Liver (tissue), 8 donors: ENCODE measurements at regions not wholly inside any gene's neighbourhood (a gene's known extent, or its start where the extent isn't known, plus 50 kb on each side); places are given as distances from the start of the nearest gene placed in this dataset.

Experiments used
- DNase-seq: peaks from one replicate; pipeline ENCODE4 v3.0.0-alpha.2; 2017; ENCODE audit warnings: low spot score
- H3K27ac ChIP-seq, 2 donors: one replicate each; pipeline ENCODE4 v1.7.0; 2013; ENCODE audit warnings: inconsistent platforms in 2 of 2, low read length in 2 of 2, control low read depth in 1 of 2, low read depth in 1 of 2, mild to moderate bottlenecking in 1 of 2
- H3K27me3 ChIP-seq, 4 donors: one replicate each; pipeline versions ENCODE4 v1.6.1 to v1.7.0; 2013; ENCODE audit warnings: low read length in 3 of 4, inconsistent platforms in 1 of 4, mild to moderate bottlenecking in 1 of 4, moderate library complexity in 1 of 4; ENCODE audit not compliant: control insufficient read depth in 4 of 4, insufficient read depth in 4 of 4
- H3K36me3 ChIP-seq, 4 donors: one replicate each; pipeline versions ENCODE4 v1.6.1 to v1.7.0; 2013; ENCODE audit warnings: low read length in 3 of 4, mild to moderate bottlenecking in 3 of 4, low read depth in 1 of 4, moderate library complexity in 1 of 4; ENCODE audit not compliant: control insufficient read depth in 4 of 4, insufficient read depth in 3 of 4
- H3K4me1 ChIP-seq, 4 donors: one replicate each; pipeline versions ENCODE4 v1.6.1 to v1.7.0; 2013; ENCODE audit warnings: low read length in 3 of 4, mild to moderate bottlenecking in 3 of 4, moderate library complexity in 1 of 4; ENCODE audit not compliant: control insufficient read depth in 4 of 4, insufficient read depth in 4 of 4
- H3K4me3 ChIP-seq, 3 donors: one replicate each; pipeline versions ENCODE4 v1.6.1 to v1.7.0; 2013; ENCODE audit warnings: low read length in 3 of 3, control low read depth in 1 of 3, low read depth in 1 of 3, mild to moderate bottlenecking in 1 of 3
- H3K9ac ChIP-seq, 2 donors: one replicate each; pipeline ENCODE4 v1.7.0; 2013; ENCODE audit warnings: low read length in 2 of 2, mild to moderate bottlenecking in 2 of 2, moderate library complexity in 2 of 2, control low read depth in 1 of 2, low read depth in 1 of 2
- H3K9me3 ChIP-seq, 4 donors: one replicate each; pipeline versions ENCODE4 v1.6.1 to v1.7.0; 2013; ENCODE audit warnings: low read length in 3 of 4; ENCODE audit not compliant: control insufficient read depth in 4 of 4
- EGR1 ChIP-seq, 2 donors: IDR thresholded peaks; 2 replicates each; pipeline ENCODE4 v1.6.1; 2016 to 2018; ENCODE audit warnings: antibody characterized with exemption in 2 of 2, low read depth in 2 of 2
- FOXA1 ChIP-seq: IDR thresholded peaks from 2 replicates; pipeline ENCODE4 v1.6.1; 2016; ENCODE audit warnings: antibody characterized with exemption
- FOXA2 ChIP-seq: IDR thresholded peaks from 2 replicates; pipeline ENCODE4 v1.6.1; 2016; ENCODE audit warnings: antibody characterized with exemption
- GABPA ChIP-seq, 2 donors: IDR thresholded peaks in 1 of 2; conservative IDR thresholded peaks in 1 of 2; 2 replicates each; pipeline ENCODE4 v1.6.1; 2016; ENCODE audit warnings: antibody characterized with exemption in 2 of 2, mild to moderate bottlenecking in 1 of 2, moderate library complexity in 1 of 2
- HNF4A ChIP-seq, 2 donors: conservative IDR thresholded peaks; 2 replicates each; pipeline ENCODE4 v1.6.1; 2016; ENCODE audit warnings: antibody characterized with exemption in 2 of 2, mild to moderate bottlenecking in 2 of 2
- HNF4G ChIP-seq: IDR thresholded peaks from 2 replicates; pipeline ENCODE4 v1.6.1; 2016; ENCODE audit warnings: antibody characterized with exemption
- JUND ChIP-seq, 2 donors: IDR thresholded peaks; 2 replicates each; pipeline ENCODE4 v1.6.1; 2016; ENCODE audit warnings: antibody characterized with exemption in 2 of 2
- NR2F2 ChIP-seq: IDR thresholded peaks from 2 replicates; pipeline ENCODE4 v1.6.1; 2016; ENCODE audit warnings: antibody characterized with exemption
- RAD21 ChIP-seq, 2 donors: IDR thresholded peaks; 2 replicates each; pipeline ENCODE4 v1.6.1; 2016; ENCODE audit warnings: antibody characterized with exemption in 2 of 2, mild to moderate bottlenecking in 2 of 2
- RXRA ChIP-seq, 2 donors: IDR thresholded peaks; 2 replicates each; pipeline ENCODE4 v1.6.1; 2017 to 2018; ENCODE audit warnings: antibody characterized with exemption in 2 of 2, mild to moderate bottlenecking in 1 of 2
- SP1 ChIP-seq: IDR thresholded peaks from 2 replicates; pipeline ENCODE4 v1.6.1; 2018; ENCODE audit warnings: antibody characterized with exemption, mild to moderate bottlenecking
- TAF1 ChIP-seq: conservative IDR thresholded peaks from 2 replicates; pipeline ENCODE4 v1.6.1; 2016; ENCODE audit warnings: antibody characterized with exemption, mild to moderate bottlenecking
- YY1 ChIP-seq: IDR thresholded peaks from 2 replicates; pipeline ENCODE4 v1.6.1; 2016; ENCODE audit warnings: antibody characterized with exemption, mild to moderate bottlenecking
- WGBS: extraction: QIAGEN DNeasy Blood & Tissue Kit; methylation state at CpG from one replicate; pipeline ENCODE4 v1.1.7; 2013; 5-methylcytosine and 5-hydroxymethylcytosine counted together
- TF ChIP-seq, protein P1 (sequence below): IDR thresholded peaks from 2 replicates; pipeline ENCODE4 v1.6.1; 2016; ENCODE audit warnings: antibody characterized with exemption, mild to moderate bottlenecking
- TF ChIP-seq, protein P2 (sequence below): fragments of 150-350 bp; IDR thresholded peaks from 2 replicates; pipeline ENCODE4 v1.5.1; 2017; ENCODE audit warnings: improper control_type of control experiment, low read depth, low read length; ENCODE audit not compliant: missing input control
- TF ChIP-seq, protein P3 (sequence below): IDR thresholded peaks from 2 replicates; pipeline ENCODE4 v1.6.1; 2016; ENCODE audit warnings: antibody characterized with exemption
- TF ChIP-seq, protein P4 (sequence below): IDR thresholded peaks from 2 replicates; pipeline ENCODE4 v1.6.1; 2016; ENCODE audit warnings: antibody characterized with exemption
- TF ChIP-seq, protein P5 (sequence below): IDR thresholded peaks from 2 replicates; pipeline ENCODE4 v1.6.1; 2016; ENCODE audit warnings: antibody characterized with exemption
- donor health status: healthy.
- donor health status: healthy.
- donor health status: healthy.
- donor health status: healthy.
- donor health status: healthy.

DNA sequence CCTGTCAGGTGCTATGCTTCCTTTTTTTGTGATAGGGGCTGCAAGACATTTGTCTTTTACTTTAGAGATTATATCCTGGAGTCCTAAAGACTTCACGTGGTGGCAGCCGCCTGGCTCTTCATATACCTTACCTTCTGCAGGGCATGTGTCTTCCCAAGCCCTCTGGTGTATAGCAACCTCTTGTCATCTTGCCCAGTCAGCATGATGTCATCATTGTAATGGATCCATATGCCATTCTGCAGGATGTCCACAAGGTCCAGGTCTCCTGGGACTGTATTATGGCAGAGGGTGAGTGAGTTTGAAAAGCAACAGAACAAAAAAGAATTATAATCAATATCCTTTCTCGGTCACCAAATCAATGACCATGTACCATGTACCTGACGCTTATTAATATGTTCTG lies 82.2 kb upstream of the SCOC start:
- Histone ChIP-seq H3K4me1 (no peaks in the 10 kb centered on the region), H3K36me3 (no peaks in the 10 kb centered on the region), H3K9ac (no peak overlapping the region), H3K27me3 (no peaks in the 10 kb centered on the region), H3K4me3 (no peak overlapping the region), H3K27ac (no peak overlapping the region), H3K9me3 (no peaks in the 10 kb centered on the region)
- no peak for TF ChIP-seq RAD21 (IDR thresholded peaks at IDR 0.05)
- TF ChIP-seq EGR1 (IDR thresholded peaks at IDR 0.05; ENCODE audit: low read depth in 2 of 2): no peak
- TF ChIP-seq, protein P1, sequence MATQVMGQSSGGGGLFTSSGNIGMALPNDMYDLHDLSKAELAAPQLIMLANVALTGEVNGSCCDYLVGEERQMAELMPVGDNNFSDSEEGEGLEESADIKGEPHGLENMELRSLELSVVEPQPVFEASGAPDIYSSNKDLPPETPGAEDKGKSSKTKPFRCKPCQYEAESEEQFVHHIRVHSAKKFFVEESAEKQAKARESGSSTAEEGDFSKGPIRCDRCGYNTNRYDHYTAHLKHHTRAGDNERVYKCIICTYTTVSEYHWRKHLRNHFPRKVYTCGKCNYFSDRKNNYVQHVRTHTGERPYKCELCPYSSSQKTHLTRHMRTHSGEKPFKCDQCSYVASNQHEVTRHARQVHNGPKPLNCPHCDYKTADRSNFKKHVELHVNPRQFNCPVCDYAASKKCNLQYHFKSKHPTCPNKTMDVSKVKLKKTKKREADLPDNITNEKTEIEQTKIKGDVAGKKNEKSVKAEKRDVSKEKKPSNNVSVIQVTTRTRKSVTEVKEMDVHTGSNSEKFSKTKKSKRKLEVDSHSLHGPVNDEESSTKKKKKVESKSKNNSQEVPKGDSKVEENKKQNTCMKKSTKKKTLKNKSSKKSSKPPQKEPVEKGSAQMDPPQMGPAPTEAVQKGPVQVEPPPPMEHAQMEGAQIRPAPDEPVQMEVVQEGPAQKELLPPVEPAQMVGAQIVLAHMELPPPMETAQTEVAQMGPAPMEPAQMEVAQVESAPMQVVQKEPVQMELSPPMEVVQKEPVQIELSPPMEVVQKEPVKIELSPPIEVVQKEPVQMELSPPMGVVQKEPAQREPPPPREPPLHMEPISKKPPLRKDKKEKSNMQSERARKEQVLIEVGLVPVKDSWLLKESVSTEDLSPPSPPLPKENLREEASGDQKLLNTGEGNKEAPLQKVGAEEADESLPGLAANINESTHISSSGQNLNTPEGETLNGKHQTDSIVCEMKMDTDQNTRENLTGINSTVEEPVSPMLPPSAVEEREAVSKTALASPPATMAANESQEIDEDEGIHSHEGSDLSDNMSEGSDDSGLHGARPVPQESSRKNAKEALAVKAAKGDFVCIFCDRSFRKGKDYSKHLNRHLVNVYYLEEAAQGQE: no peak
- TF ChIP-seq, protein P2, sequence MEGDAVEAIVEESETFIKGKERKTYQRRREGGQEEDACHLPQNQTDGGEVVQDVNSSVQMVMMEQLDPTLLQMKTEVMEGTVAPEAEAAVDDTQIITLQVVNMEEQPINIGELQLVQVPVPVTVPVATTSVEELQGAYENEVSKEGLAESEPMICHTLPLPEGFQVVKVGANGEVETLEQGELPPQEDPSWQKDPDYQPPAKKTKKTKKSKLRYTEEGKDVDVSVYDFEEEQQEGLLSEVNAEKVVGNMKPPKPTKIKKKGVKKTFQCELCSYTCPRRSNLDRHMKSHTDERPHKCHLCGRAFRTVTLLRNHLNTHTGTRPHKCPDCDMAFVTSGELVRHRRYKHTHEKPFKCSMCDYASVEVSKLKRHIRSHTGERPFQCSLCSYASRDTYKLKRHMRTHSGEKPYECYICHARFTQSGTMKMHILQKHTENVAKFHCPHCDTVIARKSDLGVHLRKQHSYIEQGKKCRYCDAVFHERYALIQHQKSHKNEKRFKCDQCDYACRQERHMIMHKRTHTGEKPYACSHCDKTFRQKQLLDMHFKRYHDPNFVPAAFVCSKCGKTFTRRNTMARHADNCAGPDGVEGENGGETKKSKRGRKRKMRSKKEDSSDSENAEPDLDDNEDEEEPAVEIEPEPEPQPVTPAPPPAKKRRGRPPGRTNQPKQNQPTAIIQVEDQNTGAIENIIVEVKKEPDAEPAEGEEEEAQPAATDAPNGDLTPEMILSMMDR: no peak
- TF ChIP-seq, protein P3, sequence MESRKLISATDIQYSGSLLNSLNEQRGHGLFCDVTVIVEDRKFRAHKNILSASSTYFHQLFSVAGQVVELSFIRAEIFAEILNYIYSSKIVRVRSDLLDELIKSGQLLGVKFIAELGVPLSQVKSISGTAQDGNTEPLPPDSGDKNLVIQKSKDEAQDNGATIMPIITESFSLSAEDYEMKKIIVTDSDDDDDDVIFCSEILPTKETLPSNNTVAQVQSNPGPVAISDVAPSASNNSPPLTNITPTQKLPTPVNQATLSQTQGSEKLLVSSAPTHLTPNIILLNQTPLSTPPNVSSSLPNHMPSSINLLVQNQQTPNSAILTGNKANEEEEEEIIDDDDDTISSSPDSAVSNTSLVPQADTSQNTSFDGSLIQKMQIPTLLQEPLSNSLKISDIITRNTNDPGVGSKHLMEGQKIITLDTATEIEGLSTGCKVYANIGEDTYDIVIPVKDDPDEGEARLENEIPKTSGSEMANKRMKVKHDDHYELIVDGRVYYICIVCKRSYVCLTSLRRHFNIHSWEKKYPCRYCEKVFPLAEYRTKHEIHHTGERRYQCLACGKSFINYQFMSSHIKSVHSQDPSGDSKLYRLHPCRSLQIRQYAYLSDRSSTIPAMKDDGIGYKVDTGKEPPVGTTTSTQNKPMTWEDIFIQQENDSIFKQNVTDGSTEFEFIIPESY: no peak
- TF ChIP-seq HNF4A (conservative IDR thresholded peaks at IDR 0.05): no peak
- TF ChIP-seq, protein P4, sequence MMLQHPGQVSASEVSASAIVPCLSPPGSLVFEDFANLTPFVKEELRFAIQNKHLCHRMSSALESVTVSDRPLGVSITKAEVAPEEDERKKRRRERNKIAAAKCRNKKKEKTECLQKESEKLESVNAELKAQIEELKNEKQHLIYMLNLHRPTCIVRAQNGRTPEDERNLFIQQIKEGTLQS: no peak
- no peak for TF ChIP-seq FOXA2
- no peak for TF ChIP-seq SP1
- TF ChIP-seq GABPA (IDR thresholded peaks at IDR 0.05 in 1 of 2, conservative IDR thresholded peaks at IDR 0.05 in 1 of 2): no peak
- no peak for TF ChIP-seq JUND (IDR thresholded peaks at IDR 0.05)
- no peak for TF ChIP-seq TAF1
- no peak for TF ChIP-seq NR2F2
- TF ChIP-seq HNF4G: no peak
- TF ChIP-seq RXRA (IDR thresholded peaks at IDR 0.05): no peak
- no peak for DNase-seq
- 96% methylated on average over 4 of the region's 4 CpGs for WGBS

DNA sequence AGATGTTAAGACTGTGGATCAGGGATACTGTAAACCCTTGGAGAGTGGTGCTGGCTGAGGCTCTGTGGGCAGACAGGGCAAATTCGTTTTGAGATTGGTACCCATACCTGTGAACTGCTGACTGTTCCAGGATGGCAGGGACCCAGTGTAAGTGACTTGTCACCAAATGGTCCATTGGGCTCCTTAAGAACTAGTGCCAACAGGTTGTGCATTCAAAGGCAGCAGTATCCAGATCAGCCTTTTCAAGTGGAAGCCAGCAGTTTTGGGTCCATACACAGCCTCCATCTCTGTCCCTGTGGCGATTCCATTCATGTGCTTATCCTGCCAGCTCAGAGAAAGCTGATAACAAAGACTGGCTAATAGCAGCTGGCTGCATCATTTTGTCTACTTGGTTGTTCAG lies 84.0 kb upstream of the SCOC start:
- no peak overlapping the region for H3K9ac ChIP-seq
- no peak overlapping the region for H3K4me3 ChIP-seq
- H3K27ac ChIP-seq: no peak overlapping the region
- no peaks in the 10 kb centered on the region for H3K36me3 ChIP-seq
- no peaks in the 10 kb centered on the region for H3K27me3 ChIP-seq
- WGBS: 74% methylated on average over 2 of the region's 2 CpGs
- DNase-seq: no peak
- H3K4me1 ChIP-seq: no peaks in the 10 kb centered on the region
- no peaks in the 10 kb centered on the region for H3K9me3 ChIP-seq
- TF ChIP-seq, protein P3: no peak
- TF ChIP-seq FOXA2: no peak
- TF ChIP-seq YY1: no peak
- TF ChIP-seq JUND (IDR thresholded peaks at IDR 0.05): no peak
- TF ChIP-seq GABPA (IDR thresholded peaks at IDR 0.05 in 1 of 2, conservative IDR thresholded peaks at IDR 0.05 in 1 of 2): no peak
- TF ChIP-seq, protein P5, sequence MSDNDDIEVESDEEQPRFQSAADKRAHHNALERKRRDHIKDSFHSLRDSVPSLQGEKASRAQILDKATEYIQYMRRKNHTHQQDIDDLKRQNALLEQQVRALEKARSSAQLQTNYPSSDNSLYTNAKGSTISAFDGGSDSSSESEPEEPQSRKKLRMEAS: no peak
- no peak for TF ChIP-seq HNF4G
- TF ChIP-seq TAF1: no peak
- TF ChIP-seq, protein P2: no peak
- no peak for TF ChIP-seq NR2F2
- TF ChIP-seq FOXA1: no peak
- no peak for TF ChIP-seq RXRA (IDR thresholded peaks at IDR 0.05)
- no peak for TF ChIP-seq EGR1 (IDR thresholded peaks at IDR 0.05; ENCODE audit: low read depth in 2 of 2)
